HEK293T (cell line): ENCODE measurements at regions not wholly inside any gene's neighbourhood (a gene's known extent, or its start where the extent isn't known, plus 50 kb on each side); places are given as distances from the start of the nearest gene placed in this dataset.

Source experiments
- CTCF ChIA-PET: fragments of 350-600 bp; formaldehyde crosslinking; extraction: SDS; loops from one replicate; lab custom pipeline; 2021; ENCODE audit warnings: antibody characterized with exemption, inconsistent platforms; lab: Yijun Ruan, JAX
- POLR2A ChIA-PET: fragments of 350-600 bp; formaldehyde crosslinking; extraction: SDS; loops from one replicate; lab custom pipeline; 2020; ENCODE audit warnings: antibody characterized with exemption, inconsistent platforms; lab: Yijun Ruan, JAX
- DNase-seq: peaks from one replicate; pipeline ENCODE4 v3.0.0; 2012; ENCODE audit warnings: mixed read lengths; ENCODE audit errors: extremely low spot score
- ARNT ChIP-seq: fragments of 450-650 bp; IDR thresholded peaks from 2 replicates; pipeline ENCODE4 v1.6.1; 2017; ENCODE audit warnings: mild to moderate bottlenecking
- BHLHE40 ChIP-seq: fragments of 450-650 bp; IDR thresholded peaks from 2 replicates; pipeline ENCODE4 v1.6.1; 2016; ENCODE audit warnings: mild to moderate bottlenecking, moderate library complexity, borderline replicate concordance
- CTBP1 ChIP-seq: fragments of 450-650 bp; IDR thresholded peaks from 2 replicates; pipeline ENCODE4 v1.6.1; 2016; ENCODE audit warnings: borderline replicate concordance
- ELF4 ChIP-seq: fragments of 450-650 bp; IDR thresholded peaks from 2 replicates; pipeline ENCODE4 v1.6.1; 2017; ENCODE audit warnings: antibody characterized with exemption
- FOXA1 ChIP-seq: fragments of 450-650 bp; IDR thresholded peaks from 2 replicates; pipeline ENCODE4 v1.6.1; 2016; ENCODE audit warnings: mild to moderate bottlenecking
- FOXK2 ChIP-seq: fragments of 450-650 bp; IDR thresholded peaks from 2 replicates; pipeline ENCODE4 v1.6.1; 2016; ENCODE audit warnings: mild to moderate bottlenecking
- FOXM1 ChIP-seq: fragments of 450-650 bp; IDR thresholded peaks from 2 replicates; pipeline ENCODE4 v1.6.1; 2017; ENCODE audit warnings: mild to moderate bottlenecking, borderline replicate concordance
- HDGF ChIP-seq: fragments of 450-650 bp; IDR thresholded peaks from 2 replicates; pipeline ENCODE4 v1.6.1; 2017; ENCODE audit warnings: antibody characterized with exemption, borderline replicate concordance
- L3MBTL2 ChIP-seq: fragments of 450-650 bp; conservative IDR thresholded peaks from 2 replicates; pipeline ENCODE4 v1.6.1; 2016; ENCODE audit warnings: mild to moderate bottlenecking
- LEF1 ChIP-seq: fragments of 450-650 bp; IDR thresholded peaks from 2 replicates; pipeline ENCODE4 v1.6.1; 2017; ENCODE audit warnings: mild to moderate bottlenecking, borderline replicate concordance
- NFRKB ChIP-seq: fragments of 450-650 bp; IDR thresholded peaks from 2 replicates; pipeline ENCODE4 v1.6.1; 2016; ENCODE audit warnings: mild to moderate bottlenecking, moderate library complexity
- SP1 ChIP-seq: fragments of 450-650 bp; IDR thresholded peaks from 2 replicates; pipeline ENCODE4 v1.6.1; 2017
- SUZ12 ChIP-seq: fragments of 450-650 bp; IDR thresholded peaks from 2 replicates; pipeline ENCODE4 v1.6.1; 2016; ENCODE audit warnings: mild to moderate bottlenecking
- TARDBP ChIP-seq: fragments of 450-650 bp; IDR thresholded peaks from 2 replicates; pipeline ENCODE4 v1.6.1; 2016
- ZNF384 ChIP-seq: fragments of 450-650 bp; IDR thresholded peaks from 2 replicates; pipeline ENCODE4 v1.6.1; 2016
- TF ChIP-seq, protein P1 (sequence below): fragments of 450-650 bp; IDR thresholded peaks from 2 replicates; pipeline ENCODE4 v1.6.1; 2016

DNA sequence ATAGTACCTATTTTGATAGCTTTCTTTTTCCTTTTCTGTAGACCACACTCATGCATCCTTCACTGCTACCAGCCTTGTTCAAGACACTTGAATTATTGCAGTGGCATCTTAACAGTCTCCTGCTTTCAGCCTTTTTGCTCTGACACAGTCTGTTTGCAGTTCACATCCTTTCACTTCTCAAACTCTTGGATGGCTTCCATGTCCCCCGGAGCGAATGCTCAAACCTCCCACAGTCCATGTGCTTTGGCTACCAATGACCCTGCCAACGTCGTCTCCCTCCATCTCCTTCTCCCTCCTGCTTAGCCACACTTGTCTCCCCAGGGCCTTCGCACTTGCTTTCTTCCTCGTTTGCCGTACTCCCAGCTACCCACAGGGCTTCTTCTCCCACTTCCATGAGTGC lies 270.0 kb upstream of the ZFP64 start:
- TF ChIP-seq ZNF384 (no peak), FOXA1 (no peak), HDGF (no peak), CTBP1 (no peak), BHLHE40 (no peak)
- TF ChIP-seq, protein P1, sequence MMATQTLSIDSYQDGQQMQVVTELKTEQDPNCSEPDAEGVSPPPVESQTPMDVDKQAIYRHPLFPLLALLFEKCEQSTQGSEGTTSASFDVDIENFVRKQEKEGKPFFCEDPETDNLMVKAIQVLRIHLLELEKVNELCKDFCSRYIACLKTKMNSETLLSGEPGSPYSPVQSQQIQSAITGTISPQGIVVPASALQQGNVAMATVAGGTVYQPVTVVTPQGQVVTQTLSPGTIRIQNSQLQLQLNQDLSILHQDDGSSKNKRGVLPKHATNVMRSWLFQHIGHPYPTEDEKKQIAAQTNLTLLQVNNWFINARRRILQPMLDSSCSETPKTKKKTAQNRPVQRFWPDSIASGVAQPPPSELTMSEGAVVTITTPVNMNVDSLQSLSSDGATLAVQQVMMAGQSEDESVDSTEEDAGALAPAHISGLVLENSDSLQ = no peak
- DNase-seq = no peak
- ChIA-PET POLR2A (no interaction called here), CTCF (no interaction called here)

DNA sequence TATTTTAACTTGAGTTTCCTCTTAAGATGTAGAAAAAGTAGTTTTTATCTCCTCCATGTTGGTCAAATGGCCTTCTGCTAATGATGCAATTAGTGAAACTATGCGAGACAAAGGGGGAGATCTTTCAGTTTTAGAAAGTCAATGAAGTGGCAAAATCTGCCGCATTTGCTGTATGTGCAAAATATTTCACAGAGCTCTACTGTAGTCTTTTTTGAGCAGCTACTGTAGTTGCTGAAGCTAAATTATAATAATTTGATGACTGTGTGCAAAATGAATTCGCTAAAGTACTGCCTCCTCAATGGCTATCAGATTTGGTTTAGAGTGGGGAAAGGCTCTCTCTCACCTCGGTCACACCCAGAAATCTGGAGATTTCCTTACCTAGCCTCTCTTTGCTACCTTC lies 267.6 kb upstream of the ZFP64 start:
- ChIA-PET POLR2A (no interaction called here), CTCF (interaction anchor here (0.7 kb wide), 1 partner anchor 217 kb away, joined by 3 read pairs; no protein-coding TSS in a partner anchor)
- DNase-seq = no peak
- no peak for TF ChIP-seq ZNF384
- TF ChIP-seq FOXA1 = no peak
- no peak for TF ChIP-seq SP1
- no peak for TF ChIP-seq L3MBTL2
- TF ChIP-seq HDGF = no peak

DNA sequence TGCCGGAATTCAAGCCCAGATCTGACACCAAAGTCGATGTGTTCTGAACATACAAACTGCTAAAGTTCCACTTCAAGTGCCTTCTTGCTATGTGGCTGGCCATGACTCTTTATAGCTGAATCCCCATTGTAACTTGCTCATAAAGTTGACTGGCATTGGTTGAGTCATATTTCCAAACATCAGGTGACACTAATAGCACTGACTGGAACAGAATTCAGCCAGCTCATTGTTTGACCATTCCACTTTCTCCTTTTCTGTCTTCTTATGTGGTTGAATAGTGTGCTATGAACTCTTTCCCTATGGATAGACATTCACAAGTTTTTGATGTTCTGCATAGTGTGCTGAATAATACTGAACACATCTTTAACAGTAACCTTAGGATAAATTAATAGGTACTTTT lies 266.2 kb upstream of the ZFP64 start:
- TF ChIP-seq, protein P1 = no peak
- TF ChIP-seq ELF4 = no peak
- TF ChIP-seq ARNT = no peak
- no peak for TF ChIP-seq SUZ12
- TF ChIP-seq ZNF384 = no peak
- no peak for TF ChIP-seq HDGF
- TF ChIP-seq CTBP1 = no peak
- TF ChIP-seq TARDBP = no peak
- no peak for TF ChIP-seq LEF1
- no peak for TF ChIP-seq NFRKB
- TF ChIP-seq BHLHE40 = no peak
- no peak for TF ChIP-seq FOXK2
- TF ChIP-seq FOXM1 = no peak
- DNase-seq = no peak
- ChIA-PET POLR2A (no interaction called here), CTCF (no interaction called here)

DNA sequence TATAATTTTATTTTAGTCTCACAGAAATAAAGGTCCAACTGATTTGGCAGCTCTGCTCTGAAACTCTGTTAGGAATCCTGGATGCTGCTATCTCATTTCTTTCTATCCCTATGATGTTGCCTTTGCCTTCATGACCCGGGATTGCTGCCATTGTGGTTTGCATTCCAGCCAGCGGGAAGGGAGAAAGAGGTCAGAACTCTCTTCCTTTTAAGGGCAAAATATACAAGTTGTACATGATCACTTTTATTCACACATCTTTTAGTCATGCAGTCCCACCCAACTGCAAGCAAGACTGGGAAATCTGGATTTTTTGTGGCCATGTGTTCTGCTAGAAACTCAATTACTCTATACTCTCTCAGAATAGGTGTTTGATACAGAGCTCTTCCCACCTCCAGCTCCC lies 263.1 kb upstream of the ZFP64 start:
- TF ChIP-seq SP1 (no peak), TARDBP (no peak), SUZ12 (no peak)
- ChIA-PET POLR2A (no interaction called here), CTCF (interaction anchor here (0.9 kb wide), 1 partner anchor 10 kb away, joined by 3 read pairs; no protein-coding TSS in a partner anchor)
- no peak for DNase-seq

DNA sequence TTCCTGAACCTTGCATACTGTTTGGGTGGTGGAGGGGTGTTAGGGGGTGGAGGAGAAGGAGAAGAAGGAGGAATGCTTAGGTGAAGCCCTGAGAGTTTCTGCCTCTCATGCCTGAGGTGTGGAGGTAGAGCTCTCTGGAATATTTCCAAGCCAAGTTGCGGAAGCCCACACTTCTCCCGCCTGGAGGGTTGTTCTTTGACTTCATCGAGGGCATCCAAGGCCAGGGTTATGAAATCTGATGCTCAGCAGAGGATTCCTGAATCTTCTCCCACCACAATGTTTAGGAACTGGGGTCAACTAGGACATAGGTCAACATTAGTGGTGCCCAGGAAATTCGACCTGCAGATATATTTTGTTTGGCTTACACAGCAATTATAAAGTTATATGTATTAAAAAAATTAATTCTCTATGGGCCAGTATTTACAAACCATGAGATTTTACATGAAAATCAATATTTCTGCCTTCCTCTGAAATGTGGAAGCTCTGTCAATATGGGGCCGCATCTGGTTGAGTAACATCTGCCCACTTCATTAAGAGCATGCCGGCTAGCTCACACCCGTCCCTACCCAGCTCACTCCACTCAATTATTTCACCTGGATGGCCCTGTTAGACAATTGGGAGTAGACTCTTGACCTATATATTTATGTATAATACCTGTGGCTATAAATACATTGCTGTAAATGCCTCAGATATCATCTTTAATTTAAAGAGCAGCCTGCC lies 257.1 kb upstream of the ZFP64 start:
- POLR2A ChIA-PET = no interaction called here
- no peak for DNase-seq
- TF ChIP-seq HDGF (no peak), FOXA1 (no peak), SP1 (no peak), L3MBTL2 (no peak), ZNF384 (no peak), NFRKB (no peak)
- TF ChIP-seq, protein P1 = no peak
- CTCF ChIA-PET = no interaction called here

- TF ChIP-seq TARDBP = no peak
- no peak for TF ChIP-seq LEF1
- TF ChIP-seq SP1 = no peak
- TF ChIP-seq FOXA1 = no peak
- TF ChIP-seq ELF4 = no peak
- TF ChIP-seq, protein P1 = no peak
- TF ChIP-seq SUZ12 = no peak
- no peak for TF ChIP-seq BHLHE40
- no peak for TF ChIP-seq NFRKB
- TF ChIP-seq FOXK2 = no peak
- no peak for TF ChIP-seq ZNF384
- no peak for TF ChIP-seq L3MBTL2
- TF ChIP-seq ARNT = no peak
- no peak for TF ChIP-seq HDGF
- TF ChIP-seq FOXM1 = no peak
- TF ChIP-seq CTBP1 = no peak
- no peak for DNase-seq
- POLR2A ChIA-PET = no interaction called here
- CTCF ChIA-PET = no interaction called here
Observed at GRCh38 chr20:52447225-52447551, 255.6 kb upstream of the ZFP64 start.
